SH-SY5Y (cell line): ENCODE measurements at regions not wholly inside any gene's neighbourhood (a gene's known extent, or its start where the extent isn't known, plus 50 kb on each side); places are given as distances from the start of the nearest gene placed in this dataset.

Experiments used
- GATA2 ChIP-seq: IDR thresholded peaks from 2 replicates; pipeline ENCODE4 v1.6.1; 2011; ENCODE audit warnings: mild to moderate bottlenecking, low read depth, low read length
- GATA3 ChIP-seq: IDR thresholded peaks from 2 replicates; pipeline ENCODE4 v1.6.1; 2011; ENCODE audit warnings: low read depth, mild to moderate bottlenecking, low read length, moderate library complexity

DNA sequence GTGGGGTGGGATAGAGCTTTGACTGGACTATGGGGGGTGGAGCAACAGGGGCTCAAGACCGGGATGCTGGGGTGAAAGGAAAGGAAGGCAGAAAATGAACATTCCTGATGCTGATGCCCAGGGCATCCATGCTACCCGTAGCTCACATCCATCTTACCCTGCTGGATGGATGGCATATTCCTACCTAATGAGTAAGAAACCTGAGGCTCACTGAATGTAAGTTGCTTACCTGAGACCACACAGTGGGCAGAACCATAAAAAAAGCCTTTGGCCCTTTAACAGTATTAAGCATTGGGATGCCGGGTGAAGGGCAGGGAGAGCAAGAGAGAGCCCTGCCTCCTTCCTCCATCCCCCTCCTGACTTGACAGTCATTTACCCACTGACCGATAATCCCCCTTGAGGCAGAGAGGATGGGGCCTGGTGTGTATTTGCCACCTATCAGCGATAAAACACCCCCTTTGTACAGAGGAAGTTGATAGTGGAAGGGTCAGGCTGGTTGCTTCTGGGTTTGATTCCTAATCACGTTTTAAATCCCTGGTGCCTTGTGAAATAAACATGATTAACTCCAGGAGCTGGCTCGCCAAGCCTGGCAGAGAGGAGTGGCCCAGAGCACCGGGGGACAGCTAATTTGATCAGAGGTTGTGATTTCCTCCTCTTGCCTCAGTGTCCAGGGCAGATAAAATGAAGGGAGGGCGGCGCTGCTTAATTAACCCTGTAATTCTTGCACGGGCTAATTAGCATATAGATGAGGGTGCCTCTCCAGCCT is 105.9 kb upstream of the HS6ST1 start:
- TF ChIP-seq GATA3 = peak; percentile 35; the same call in 1 of the 2 replicates
- peak; percentile 85 for TF ChIP-seq GATA2
